Immature natural killer cell (primary cell): ENCODE measurements at regions not wholly inside any gene's neighbourhood (a gene's known extent, or its start where the extent isn't known, plus 50 kb on each side); places are given as distances from the start of the nearest gene placed in this dataset.

Source experiments
- DNase-seq, 3 donors: peaks; one replicate each; pipeline ENCODE4 v3.0.0; 2022; ENCODE audit warnings: mixed read lengths in 1 of 3
- H3K27ac Mint-ChIP-seq, 6 donors: one replicate each; pipeline ENCODE4 v1.8.0; 2020; ENCODE audit warnings: mixed read lengths in 6 of 6, mild to moderate bottlenecking in 5 of 6, inconsistent platforms in 4 of 6, moderate library complexity in 3 of 6
- H3K27me3 Mint-ChIP-seq, 3 donors: one replicate each; pipeline ENCODE4 v1.8.0; 2020 to 2021; ENCODE audit warnings: low read depth in 3 of 3, mild to moderate bottlenecking in 3 of 3, mixed read lengths in 3 of 3, moderate library complexity in 3 of 3, inconsistent platforms in 1 of 3
- H3K36me3 Mint-ChIP-seq, 3 donors: one replicate each; pipeline ENCODE4 v1.8.0; 2020; ENCODE audit warnings: mixed read lengths in 3 of 3, inconsistent platforms in 2 of 3, mild to moderate bottlenecking in 2 of 3
- H3K4me1 Mint-ChIP-seq, 2 donors: one replicate each; pipeline ENCODE4 v1.8.0; 2020; ENCODE audit warnings: inconsistent platforms in 2 of 2, mild to moderate bottlenecking in 2 of 2, mixed read lengths in 2 of 2, moderate library complexity in 1 of 2
- H3K4me3 Mint-ChIP-seq, 5 donors: one replicate each; pipeline ENCODE4 v1.8.0; 2020; ENCODE audit warnings: mild to moderate bottlenecking in 5 of 5, mixed read lengths in 5 of 5, inconsistent platforms in 3 of 5, moderate library complexity in 3 of 5
- H3K9me3 Mint-ChIP-seq, 6 donors: one replicate each; pipeline ENCODE4 v1.8.0; 2020; ENCODE audit warnings: mild to moderate bottlenecking in 6 of 6, mixed read lengths in 6 of 6, inconsistent platforms in 4 of 6, moderate library complexity in 3 of 6

- DNase-seq, result no peak
- no peaks in the 10 kb centered on the region for H3K27me3 Mint-ChIP-seq
- no peaks in the 10 kb centered on the region for H3K36me3 Mint-ChIP-seq
- H3K9me3 Mint-ChIP-seq, result peaks cover 6 to 50% (median 11%) of the 10 kb centered on the region in 6 donors
- no peaks in the 10 kb centered on the region for H3K4me1 Mint-ChIP-seq
- no peak overlapping the region for H3K4me3 Mint-ChIP-seq
- no peak overlapping the region for H3K27ac Mint-ChIP-seq
Measured at GRCh38 chr4:162409048-162409447, 245.2 kb upstream of the FSTL5 start.

GRCh38 chr4:162408309-162408708, 244.5 kb upstream of the FSTL5 start:
- Mint-ChIP-seq H3K27ac (no peak overlapping the region), H3K4me1 (no peaks in the 10 kb centered on the region), H3K27me3 (no peaks in the 10 kb centered on the region), H3K9me3 (peaks cover 3 to 49% (median 11%) of the 10 kb centered on the region in 6 donors), H3K4me3 (no peak overlapping the region), H3K36me3 (no peaks in the 10 kb centered on the region)
- DNase-seq, result no peak

GRCh38 chr4:162406637-162407365, 243.0 kb upstream of the FSTL5 start:
- no peak for DNase-seq
- H3K9me3 Mint-ChIP-seq, result peaks cover 3 to 40% (median 11%) of the 10 kb centered on the region in 6 donors
- H3K27ac Mint-ChIP-seq, result no peak overlapping the region

GRCh38 chr4:162403932-162404331, 240.1 kb upstream of the FSTL5 start:
- H3K27me3 Mint-ChIP-seq, result no peaks in the 10 kb centered on the region
- no peak overlapping the region for H3K27ac Mint-ChIP-seq
- H3K9me3 Mint-ChIP-seq, result peaks cover 0 to 37% (median 10%) of the 10 kb centered on the region in 6 donors

More at GRCh38 chr4:162406637-162407365, 243.0 kb upstream of the FSTL5 start:
- no peaks in the 10 kb centered on the region for H3K36me3 Mint-ChIP-seq
- H3K4me1 Mint-ChIP-seq, result no peaks in the 10 kb centered on the region
- no peak overlapping the region for H3K4me3 Mint-ChIP-seq
- H3K27me3 Mint-ChIP-seq, result no peaks in the 10 kb centered on the region

GRCh38 chr4:162403419-162403818, 239.6 kb upstream of the FSTL5 start:
- H3K27me3 Mint-ChIP-seq, result no peaks in the 10 kb centered on the region
- no peak overlapping the region for H3K27ac Mint-ChIP-seq
- no peak for DNase-seq
- H3K4me1 Mint-ChIP-seq, result no peaks in the 10 kb centered on the region
- no peak overlapping the region for H3K4me3 Mint-ChIP-seq
- H3K9me3 Mint-ChIP-seq, result peaks cover under 1 to 37% (median 10%) of the 10 kb centered on the region in 6 donors
- no peaks in the 10 kb centered on the region for H3K36me3 Mint-ChIP-seq

More at GRCh38 chr4:162403932-162404331, 240.1 kb upstream of the FSTL5 start:
- no peak overlapping the region for H3K4me3 Mint-ChIP-seq
- DNase-seq, result no peak
- no peaks in the 10 kb centered on the region for H3K36me3 Mint-ChIP-seq
- no peaks in the 10 kb centered on the region for H3K4me1 Mint-ChIP-seq

- H3K4me3 Mint-ChIP-seq, result no peak overlapping the region
- no peaks in the 10 kb centered on the region for H3K4me1 Mint-ChIP-seq
- no peaks in the 10 kb centered on the region for H3K27me3 Mint-ChIP-seq
- no peak overlapping the region for H3K27ac Mint-ChIP-seq
- DNase-seq, result no peak
- peaks cover 5 to 45% (median 14%) of the 10 kb centered on the region in 6 donors for H3K9me3 Mint-ChIP-seq
- no peaks in the 10 kb centered on the region for H3K36me3 Mint-ChIP-seq
Measured at GRCh38 chr4:162401021-162401420, 237.2 kb upstream of the FSTL5 start.

GRCh38 chr4:162392946-162393345, 229.1 kb upstream of the FSTL5 start:
- Mint-ChIP-seq H3K4me3 (no peak overlapping the region), H3K27me3 (no peaks in the 10 kb centered on the region), H3K36me3 (no peaks in the 10 kb centered on the region), H3K9me3 (peaks cover 9 to 40% (median 26%) of the 10 kb centered on the region in 6 donors), H3K27ac (no peak overlapping the region), H3K4me1 (no peaks in the 10 kb centered on the region)
- DNase-seq, result no peak

GRCh38 chr4:162366146-162366545, 202.3 kb upstream of the FSTL5 start:
- Mint-ChIP-seq H3K4me1 (no peaks in the 10 kb centered on the region), H3K27ac (no peak overlapping the region), H3K4me3 (no peak overlapping the region), H3K27me3 (peaks cover 0 to 2% (median 0%) of the 10 kb centered on the region in 3 donors), H3K36me3 (no peaks in the 10 kb centered on the region), H3K9me3 (peaks cover 2 to 21% (median 7%) of the 10 kb centered on the region in 6 donors)
- no peak for DNase-seq

GRCh38 chr4:162364651-162365050, 200.9 kb upstream of the FSTL5 start:
- Mint-ChIP-seq H3K27me3 (peaks cover 0 to 2% (median 0%) of the 10 kb centered on the region in 3 donors), H3K27ac (no peak overlapping the region), H3K9me3 (peaks cover 2 to 27% (median 13%) of the 10 kb centered on the region in 6 donors), H3K36me3 (no peaks in the 10 kb centered on the region), H3K4me1 (no peaks in the 10 kb centered on the region), H3K4me3 (no peak overlapping the region)
- no peak for DNase-seq

- DNase-seq, result no peak
- no peak overlapping the region for H3K27ac Mint-ChIP-seq
- no peak overlapping the region for H3K4me3 Mint-ChIP-seq
- H3K36me3 Mint-ChIP-seq, result peaks cover 0 to 3% (median 0%) of the 10 kb centered on the region in 3 donors
- no peaks in the 10 kb centered on the region for H3K4me1 Mint-ChIP-seq
- H3K9me3 Mint-ChIP-seq, result peaks cover 4 to 21% (median 15%) of the 10 kb centered on the region in 6 donors
- peaks cover 0 to 2% (median 0%) of the 10 kb centered on the region in 3 donors for H3K27me3 Mint-ChIP-seq
Measured at GRCh38 chr4:162360369-162361149, 196.8 kb upstream of the FSTL5 start.

- Mint-ChIP-seq H3K4me1 (no peaks in the 10 kb centered on the region), H3K4me3 (no peak overlapping the region), H3K36me3 (peaks cover 0 to 3% (median 0%) of the 10 kb centered on the region in 3 donors), H3K9me3 (peaks cover 6 to 40% (median 14%) of the 10 kb centered on the region in 6 donors), H3K27me3 (peaks cover 0 to 1% (median 0%) of the 10 kb centered on the region in 3 donors), H3K27ac (no peak overlapping the region)
- no peak for DNase-seq
Measured at GRCh38 chr4:162356181-162356580, 192.4 kb upstream of the FSTL5 start.

- no peaks in the 10 kb centered on the region for H3K4me1 Mint-ChIP-seq
- H3K27me3 Mint-ChIP-seq, result peaks cover 0 to 1% (median 0%) of the 10 kb centered on the region in 3 donors
- H3K27ac Mint-ChIP-seq, result no peak overlapping the region
Measured at GRCh38 chr4:162352580-162353107, 188.8 kb upstream of the FSTL5 start.

GRCh38 chr4:162350331-162350730, 186.5 kb upstream of the FSTL5 start:
- peaks cover 0 to 1% (median 0%) of the 10 kb centered on the region in 3 donors for H3K27me3 Mint-ChIP-seq
- H3K9me3 Mint-ChIP-seq, result peaks cover 4 to 34% (median 9%) of the 10 kb centered on the region in 6 donors
- no peak overlapping the region for H3K27ac Mint-ChIP-seq
- peaks cover 0 to 8% of the 10 kb centered on the region in 2 donors for H3K4me1 Mint-ChIP-seq
- no peak overlapping the region for H3K4me3 Mint-ChIP-seq
- no peaks in the 10 kb centered on the region for H3K36me3 Mint-ChIP-seq
- no peak for DNase-seq

More at GRCh38 chr4:162352580-162353107, 188.8 kb upstream of the FSTL5 start:
- H3K4me3 Mint-ChIP-seq, result no peak overlapping the region
- H3K9me3 Mint-ChIP-seq, result peaks cover 0 to 30% (median 10%) of the 10 kb centered on the region in 6 donors
- peaks cover 0 to 3% (median 0%) of the 10 kb centered on the region in 3 donors for H3K36me3 Mint-ChIP-seq
- DNase-seq, result no peak

- Mint-ChIP-seq H3K27me3 (no peaks in the 10 kb centered on the region), H3K27ac (no peak overlapping the region), H3K9me3 (peaks cover 4 to 27% (median 7%) of the 10 kb centered on the region in 6 donors), H3K4me3 (no peak overlapping the region), H3K36me3 (no peaks in the 10 kb centered on the region), H3K4me1 (peaks cover 0 to 8% of the 10 kb centered on the region in 2 donors)
- DNase-seq, result no peak
Measured at GRCh38 chr4:162349395-162349794, 185.6 kb upstream of the FSTL5 start.
